Keratinocyte (primary cell): ENCODE measurements at regions not wholly inside any gene's neighbourhood (a gene's known extent, or its start where the extent isn't known, plus 50 kb on each side); places are given as distances from the start of the nearest gene placed in this dataset.

Experiments
- DNase-seq: peaks from one replicate; pipeline ENCODE4 v3.0.0-alpha.2; 2011; ENCODE audit warnings: low read depth, missing footprints, low spot score
- FAIRE-seq: peaks from 2 replicates; lab custom pipeline; 2011; peaks lifted over from hg19 to GRCh38; lab: Jason Lieb, UNC
- H2AFZ ChIP-seq: 2 replicates; pipeline ENCODE4 v1.6.0; 2012; ENCODE audit warnings: low read length, control low read depth, inconsistent platforms; ENCODE audit not compliant: control insufficient read depth
- H3K27ac ChIP-seq: 2 replicates; pipeline ENCODE4 v1.5.1; 2011; ENCODE audit warnings: low read length; ENCODE audit not compliant: control insufficient read depth, insufficient read depth
- H3K27me3 ChIP-seq: 3 replicates; pipeline ENCODE4 v1.6.0; 2011; ENCODE audit warnings: low read length; ENCODE audit not compliant: control insufficient read depth, insufficient read depth; ENCODE audit errors: extremely low read depth
- H3K36me3 ChIP-seq, 2 experiments: 2 replicates in 1 of 2; 3 replicates in 1 of 2; pipeline ENCODE4 v1.5.1; 2011; ENCODE audit warnings: low read length in 2 of 2, mild to moderate bottlenecking in 1 of 2; ENCODE audit not compliant: control insufficient read depth in 2 of 2, insufficient read depth in 2 of 2; ENCODE audit errors: extremely low read depth in 1 of 2
- H3K4me1 ChIP-seq: 3 replicates; pipeline ENCODE4 v1.5.1; 2011; ENCODE audit warnings: low read length; ENCODE audit not compliant: control insufficient read depth, insufficient read depth; ENCODE audit errors: extremely low read depth
- H3K4me2 ChIP-seq: 3 replicates; pipeline ENCODE4 v1.6.0; 2011; ENCODE audit warnings: low read depth, low read length; ENCODE audit not compliant: control insufficient read depth, insufficient read depth; ENCODE audit errors: extremely low read depth
- H3K4me3 ChIP-seq, 3 experiments: fragments of 200-600 bp in 1 of 3; sonication (generic) in 1 of 3; 2 replicates in 2 of 3; 3 replicates in 1 of 3; pipeline ENCODE4 v1.5.1; 2011 to 2016; ENCODE audit warnings: low read length in 3 of 3, mild to moderate bottlenecking in 3 of 3, control low read depth in 2 of 3, inconsistent platforms in 1 of 3, low read depth in 1 of 3, mixed read lengths in 1 of 3, mixed run types in 1 of 3, moderate library complexity in 1 of 3; ENCODE audit not compliant: control insufficient read depth in 2 of 3, insufficient read depth in 2 of 3; ENCODE audit errors: extremely low read depth in 1 of 3
- H3K79me2 ChIP-seq: 2 replicates; pipeline ENCODE4 v1.6.0; 2012; ENCODE audit warnings: low read length; ENCODE audit not compliant: control insufficient read depth, insufficient read depth
- H3K9ac ChIP-seq: 3 replicates; pipeline ENCODE4 v1.6.0; 2011; ENCODE audit warnings: low read length; ENCODE audit not compliant: control insufficient read depth, insufficient read depth; ENCODE audit errors: extremely low read depth
- H3K9me1 ChIP-seq: 3 replicates; pipeline ENCODE4 v1.6.0; 2011; ENCODE audit warnings: low read length; ENCODE audit not compliant: control insufficient read depth, insufficient read depth; ENCODE audit errors: extremely low read depth
- H3K9me3 ChIP-seq: 2 replicates; pipeline ENCODE4 v1.5.1; 2012; ENCODE audit warnings: low read depth, low read length; ENCODE audit not compliant: control insufficient read depth
- H4K20me1 ChIP-seq: 3 replicates; pipeline ENCODE4 v1.6.0; 2011; ENCODE audit warnings: low read length; ENCODE audit not compliant: control insufficient read depth, insufficient read depth; ENCODE audit errors: extremely low read depth
- EZH2 ChIP-seq: IDR thresholded peaks from one replicate; pipeline ENCODE4 v1.6.1; 2012; ENCODE audit warnings: inconsistent platforms, mild to moderate bottlenecking, low read length, moderate library complexity
- dilution Hi-C: fragments of 300-500 bp; cut with MboI; formaldehyde crosslinking; loops from one replicate; pipeline ENCODE4 v1.7.0; 2020; ENCODE audit warnings: low sequenced_read_pairs; ENCODE audit not compliant: extremely low pct_ligation_motif_present
- TF ChIP-seq, protein P1 (sequence below), 3 experiments: IDR thresholded peaks in 1 of 3; conservative IDR thresholded peaks in 1 of 3; optimal IDR thresholded peaks in 1 of 3; 2 replicates in 2 of 3; 3 replicates in 1 of 3; pipeline versions ENCODE3 to v1.5.1; 2011; ENCODE audit warnings: low read length in 3 of 3, mild to moderate bottlenecking in 3 of 3, moderate library complexity in 2 of 3, control low read depth in 1 of 3, inconsistent platforms in 1 of 3; ENCODE audit not compliant: insufficient read depth in 2 of 3; ENCODE audit errors: extremely low read depth in 1 of 3

DNA sequence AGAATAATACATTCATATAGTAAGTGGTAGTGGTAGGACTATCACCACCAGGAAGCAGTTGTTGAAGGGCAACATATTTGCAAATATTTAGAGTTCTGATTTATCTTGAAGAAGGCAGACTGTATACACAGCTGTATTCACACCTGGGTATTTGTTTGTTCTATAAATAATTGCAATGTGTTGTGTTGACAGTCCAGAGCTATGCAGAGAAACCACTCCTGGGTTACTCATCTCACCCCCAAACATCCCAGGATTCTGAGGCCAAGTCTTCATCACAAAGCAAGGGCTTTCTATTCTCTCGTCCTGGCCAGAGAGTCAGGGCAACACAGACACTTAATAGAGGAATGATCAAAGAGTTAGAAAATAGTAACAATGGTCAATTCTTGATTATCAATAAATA, 102.1 kb upstream of the FAT3 start:
- no peaks in the 10 kb centered on the region for H3K27me3 ChIP-seq
- no peaks in the 10 kb centered on the region for H3K4me1 ChIP-seq
- H3K27ac ChIP-seq: no peak overlapping the region
- no peak overlapping the region for H3K4me3 ChIP-seq
- FAIRE-seq (no peak), DNase-seq (no peak)
- no peak overlapping the region for H2AFZ ChIP-seq
- dilution Hi-C loops: no loop called here
- no peak overlapping the region for H3K4me2 ChIP-seq
- H3K36me3 ChIP-seq: no peaks in the 10 kb centered on the region
- no peaks in the 10 kb centered on the region for H3K9me1 ChIP-seq
- no peaks in the 10 kb centered on the region for H3K9me3 ChIP-seq
- TF ChIP-seq, protein P1, sequence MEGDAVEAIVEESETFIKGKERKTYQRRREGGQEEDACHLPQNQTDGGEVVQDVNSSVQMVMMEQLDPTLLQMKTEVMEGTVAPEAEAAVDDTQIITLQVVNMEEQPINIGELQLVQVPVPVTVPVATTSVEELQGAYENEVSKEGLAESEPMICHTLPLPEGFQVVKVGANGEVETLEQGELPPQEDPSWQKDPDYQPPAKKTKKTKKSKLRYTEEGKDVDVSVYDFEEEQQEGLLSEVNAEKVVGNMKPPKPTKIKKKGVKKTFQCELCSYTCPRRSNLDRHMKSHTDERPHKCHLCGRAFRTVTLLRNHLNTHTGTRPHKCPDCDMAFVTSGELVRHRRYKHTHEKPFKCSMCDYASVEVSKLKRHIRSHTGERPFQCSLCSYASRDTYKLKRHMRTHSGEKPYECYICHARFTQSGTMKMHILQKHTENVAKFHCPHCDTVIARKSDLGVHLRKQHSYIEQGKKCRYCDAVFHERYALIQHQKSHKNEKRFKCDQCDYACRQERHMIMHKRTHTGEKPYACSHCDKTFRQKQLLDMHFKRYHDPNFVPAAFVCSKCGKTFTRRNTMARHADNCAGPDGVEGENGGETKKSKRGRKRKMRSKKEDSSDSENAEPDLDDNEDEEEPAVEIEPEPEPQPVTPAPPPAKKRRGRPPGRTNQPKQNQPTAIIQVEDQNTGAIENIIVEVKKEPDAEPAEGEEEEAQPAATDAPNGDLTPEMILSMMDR (optimal IDR thresholded peaks at IDR 0.05 in 1 of 3, IDR thresholded peaks at IDR 0.05 in 1 of 3, conservative IDR thresholded peaks at IDR 0.05 in 1 of 3; ENCODE audit: extremely low read depth in 1 of 3, insufficient read depth in 2 of 3, low read length in 3 of 3): no peak
- TF ChIP-seq EZH2: no peak
- no peaks in the 10 kb centered on the region for H4K20me1 ChIP-seq
- H3K79me2 ChIP-seq: no peaks in the 10 kb centered on the region
- H3K9ac ChIP-seq: no peak overlapping the region

DNA sequence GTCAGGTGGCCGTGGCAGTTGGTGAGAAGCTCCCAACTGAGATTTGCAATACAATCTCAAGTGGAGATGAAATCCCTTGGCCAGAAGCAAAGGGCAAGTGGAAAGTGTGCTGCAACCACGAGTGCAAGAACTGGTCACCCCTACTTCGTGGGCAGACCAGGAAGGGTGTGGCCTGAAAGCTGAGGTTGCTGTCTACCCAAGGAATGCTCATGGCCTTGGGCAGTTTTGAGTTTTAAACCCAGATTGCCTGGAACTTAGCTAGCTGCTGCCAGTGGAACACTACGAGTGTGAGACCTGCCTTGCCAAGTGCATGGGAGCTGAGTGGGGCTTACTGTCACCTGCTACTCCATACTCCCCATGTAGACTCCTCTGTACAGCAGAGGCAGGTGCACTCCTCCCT, 113.3 kb upstream of the FAT3 start:
- H3K4me3 ChIP-seq: no peak overlapping the region
- FAIRE-seq: no peak
- H3K4me1 ChIP-seq: no peaks in the 10 kb centered on the region
- no peak overlapping the region for H3K9ac ChIP-seq
- no peak overlapping the region for H3K27ac ChIP-seq
- H2AFZ ChIP-seq: no peak overlapping the region
- no peak overlapping the region for H3K4me2 ChIP-seq
- no peaks in the 10 kb centered on the region for H3K9me3 ChIP-seq
- H3K27me3 ChIP-seq: no peaks in the 10 kb centered on the region
- dilution Hi-C loops: no loop called here
- no peaks in the 10 kb centered on the region for H3K79me2 ChIP-seq
- no peaks in the 10 kb centered on the region for H4K20me1 ChIP-seq
- no peak for DNase-seq
- no peaks in the 10 kb centered on the region for H3K36me3 ChIP-seq
- H3K9me1 ChIP-seq: no peaks in the 10 kb centered on the region
- no peak for TF ChIP-seq EZH2
- TF ChIP-seq, protein P1 (optimal IDR thresholded peaks at IDR 0.05 in 1 of 3, IDR thresholded peaks at IDR 0.05 in 1 of 3, conservative IDR thresholded peaks at IDR 0.05 in 1 of 3; ENCODE audit: extremely low read depth in 1 of 3, insufficient read depth in 2 of 3, low read length in 3 of 3): no peak
